ENCODE measurements at regions not wholly inside any gene's neighbourhood (a gene's known extent, or its start where the extent isn't known, plus 50 kb on each side); places are given as distances from the start of the nearest gene placed in this dataset.

DNA sequence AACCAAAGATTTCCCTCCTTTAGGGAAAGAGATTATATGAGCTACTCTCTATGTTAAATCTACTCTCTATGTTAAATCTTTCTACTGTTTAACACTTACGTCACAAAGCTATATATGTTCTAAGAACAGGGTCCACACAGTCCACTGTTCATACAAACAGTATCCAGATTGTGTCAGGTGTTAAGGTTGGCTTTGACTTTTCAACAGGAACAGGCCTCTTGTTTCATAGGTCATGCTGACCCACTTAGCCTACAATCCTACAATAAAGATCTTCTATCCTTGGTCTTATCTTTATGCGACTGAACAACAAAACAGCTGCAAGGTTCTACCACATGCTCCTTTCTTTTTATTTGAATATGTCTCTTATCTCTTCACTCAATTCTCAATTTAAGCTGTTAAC is 134.9 kb downstream of the LTN1 start:
- TF ChIP-seq CTCF (IDR thresholded peaks at IDR 0.05; ENCODE audit: insufficient read depth, low read depth, low read length) (no peak), EZH2 (IDR thresholded peaks at IDR 0.05; ENCODE audit: insufficient read depth, low read length) (no peak)
